HG02763 (cell line): ENCODE measurements at regions not wholly inside any gene's neighbourhood (a gene's known extent, or its start where the extent isn't known, plus 50 kb on each side); places are given as distances from the start of the nearest gene placed in this dataset.

Experiments
- ATAC-seq: cut with Tn5 transposase; IDR thresholded peaks from one replicate; pipeline ENCODE4 v1.9.1; 2021; ENCODE audit warnings: mild to moderate bottlenecking, moderate library complexity; ENCODE audit not compliant: unreplicated experiment

DNA sequence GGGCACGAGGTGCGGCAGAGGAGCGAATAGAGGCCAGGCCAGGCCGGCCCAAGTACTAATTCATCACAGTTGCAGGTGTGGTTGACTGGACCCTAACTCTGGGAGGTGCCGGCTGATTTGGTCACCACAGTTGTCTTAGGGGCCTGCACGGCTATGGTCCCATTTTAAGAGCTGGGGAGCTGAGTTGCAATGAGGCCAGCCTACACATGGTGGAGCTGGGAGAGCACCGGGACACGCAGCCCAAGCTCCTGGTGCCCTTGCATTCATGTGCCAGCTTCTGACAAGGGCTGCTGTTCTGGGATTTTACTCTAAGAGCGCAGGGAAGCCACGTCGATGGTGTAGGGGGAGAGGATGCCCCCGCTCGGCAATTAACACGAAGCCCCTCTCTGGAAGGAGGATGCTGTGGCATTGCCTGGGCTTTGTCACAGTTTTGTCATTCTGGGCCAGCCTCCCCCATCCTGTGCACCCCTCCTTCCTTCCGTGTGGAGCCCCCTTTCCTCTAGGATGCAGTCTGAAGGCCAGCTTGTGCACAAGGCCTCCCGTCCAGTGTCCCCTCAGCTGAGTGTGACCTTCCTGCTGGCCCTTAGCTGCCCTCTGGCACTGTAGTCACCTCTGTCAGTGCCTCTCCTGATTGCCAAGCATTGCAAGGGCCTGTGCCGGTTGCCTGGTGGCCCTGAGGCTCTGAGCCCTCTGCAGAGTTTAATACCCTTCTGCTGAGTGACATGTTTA is 109.4 kb upstream of the C1QTNF9B start:
- ATAC-seq: no peak

DNA sequence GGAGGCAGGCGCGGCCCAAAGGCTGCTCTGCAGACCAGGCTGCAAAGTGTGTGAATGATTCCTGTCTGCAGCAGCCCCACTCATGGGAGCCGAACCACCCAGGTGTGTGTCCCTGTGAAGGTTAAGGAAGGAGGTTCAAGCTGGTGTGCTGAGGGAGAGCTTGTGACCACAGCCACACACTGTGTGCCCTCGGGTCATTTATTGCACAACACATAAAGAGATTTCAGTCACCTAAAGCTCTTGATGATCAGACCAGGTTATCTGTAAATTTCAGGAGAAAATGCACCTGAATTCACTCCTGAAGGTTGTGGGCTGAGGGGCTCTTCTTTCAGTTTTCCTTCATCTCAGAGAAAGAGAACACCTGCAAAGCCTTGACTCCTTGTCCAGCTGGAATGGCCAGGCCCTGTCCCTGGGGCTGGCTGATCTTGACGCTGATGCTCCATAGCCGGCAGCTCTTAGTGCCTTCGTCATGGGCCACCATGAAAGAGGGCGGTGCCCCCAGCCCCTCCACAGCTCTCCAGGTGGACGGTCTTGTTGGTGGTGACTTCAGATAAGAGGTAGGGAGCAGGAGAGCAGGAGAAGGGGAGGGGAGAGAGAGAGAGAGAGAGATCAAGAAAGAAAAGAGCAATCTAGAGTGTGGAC is 110.8 kb upstream of the C1QTNF9B start:
- no peak for ATAC-seq

- ATAC-seq: no peak
Measured at GRCh38 chr13:24008679-24009078, 111.4 kb upstream of the C1QTNF9B start.

- ATAC-seq: no peak
Measured at GRCh38 chr13:24011266-24011665, 114.0 kb upstream of the C1QTNF9B start.

DNA sequence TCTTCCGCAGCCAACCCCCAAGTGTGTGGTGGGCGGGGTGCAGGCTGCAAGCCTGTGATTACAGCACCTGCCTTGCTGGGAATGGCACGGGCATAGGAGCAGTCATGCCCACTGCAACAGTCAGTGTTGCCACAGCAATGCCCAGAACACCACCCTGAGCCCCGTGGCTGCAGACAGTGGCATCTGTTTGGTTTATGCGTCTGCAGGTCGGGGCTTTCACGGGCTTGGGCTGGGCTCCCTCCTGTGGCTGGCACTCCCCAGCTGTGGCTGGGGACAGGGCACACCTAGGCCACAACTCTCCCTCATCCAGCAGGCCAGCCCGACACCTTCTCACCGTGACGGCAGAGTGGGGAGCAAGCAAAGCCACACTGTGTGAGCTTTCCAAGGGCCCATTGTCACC is 115.3 kb upstream of the C1QTNF9B start:
- no peak for ATAC-seq

DNA sequence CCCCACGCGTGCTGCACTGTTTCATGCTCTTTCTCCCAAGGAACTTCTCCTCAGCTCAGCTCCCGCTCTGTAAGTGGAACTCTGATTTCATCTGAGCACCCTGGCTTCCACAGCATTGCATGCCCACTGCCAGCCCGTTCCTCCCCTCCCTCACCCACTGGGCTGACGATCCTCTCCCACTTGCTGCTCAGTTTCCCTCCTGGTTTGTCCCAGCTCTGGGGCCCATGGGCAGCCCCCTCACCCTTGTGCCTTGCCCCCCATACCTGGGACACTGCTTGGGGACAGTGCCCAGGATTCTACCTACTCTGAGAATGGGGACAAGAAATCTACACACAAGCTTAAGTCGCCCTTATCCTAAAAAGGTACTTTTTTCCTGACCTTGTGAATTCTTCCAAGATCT is 115.9 kb upstream of the C1QTNF9B start:
- no peak for ATAC-seq

GRCh38 chr13:24016046-24016445 is 118.7 kb upstream of the C1QTNF9B start:
- no peak for ATAC-seq

DNA sequence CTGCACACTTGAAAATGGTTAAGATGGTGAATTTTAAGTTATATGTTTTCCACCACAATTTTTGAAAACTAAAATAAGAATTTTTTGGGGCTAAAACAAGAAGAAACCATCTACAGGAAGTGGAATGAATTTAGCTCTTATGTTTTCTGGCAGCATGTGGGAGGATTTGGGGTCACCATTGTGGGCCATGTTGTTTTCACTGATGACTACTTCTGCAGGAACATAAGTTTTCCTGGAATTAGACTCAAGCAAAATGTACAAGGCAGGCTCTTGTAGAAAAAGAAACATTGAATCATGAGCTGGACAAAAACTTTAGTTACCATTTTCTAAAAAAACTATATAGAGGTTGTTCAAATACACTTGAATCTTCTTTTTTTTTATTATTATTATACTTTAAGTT is 125.3 kb upstream of the C1QTNF9B start:
- ATAC-seq: no peak

DNA sequence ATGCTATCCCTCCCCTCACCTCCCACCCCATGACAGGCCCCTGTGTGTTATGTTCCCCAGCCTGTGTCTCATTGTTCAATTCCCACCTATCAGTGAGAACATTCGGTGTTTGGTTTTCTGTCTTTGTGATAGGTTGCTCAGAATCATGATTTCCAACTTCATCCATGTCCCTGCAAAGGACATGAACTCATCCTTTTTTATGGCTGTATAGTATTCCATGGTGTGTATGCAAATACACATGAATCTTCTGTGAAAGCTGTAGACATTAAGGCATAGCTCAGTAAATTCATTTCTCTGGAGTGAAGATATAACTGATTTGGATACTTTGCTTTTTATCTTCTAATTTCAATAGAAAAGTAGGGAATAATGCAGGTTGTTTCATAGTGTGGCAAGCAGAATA is 125.8 kb upstream of the C1QTNF9B start:
- no peak for ATAC-seq

DNA sequence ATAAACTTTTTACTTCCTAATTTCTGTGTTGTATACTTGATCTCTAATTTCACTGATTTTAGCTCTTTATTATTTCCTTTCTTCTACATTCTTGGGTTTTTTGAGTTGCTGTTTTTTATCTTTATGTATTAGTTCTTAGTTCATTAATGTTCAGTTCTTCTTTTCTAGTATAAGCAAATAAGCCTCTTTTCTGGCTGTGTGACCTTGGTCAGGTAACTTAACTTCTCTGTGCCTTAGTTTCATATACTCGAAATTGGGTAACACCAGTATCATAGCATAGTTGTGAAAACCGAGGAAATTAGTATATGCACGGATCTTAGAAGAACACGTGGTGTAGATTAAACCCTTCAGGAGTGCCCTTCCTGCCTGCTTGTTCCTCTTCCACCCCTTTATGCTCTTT is 130.2 kb upstream of the C1QTNF9B start:
- no peak for ATAC-seq

GRCh38 chr13:24032252-24032651 is 128.3 kb upstream of the SPATA13 start:
- ATAC-seq: no peak

DNA sequence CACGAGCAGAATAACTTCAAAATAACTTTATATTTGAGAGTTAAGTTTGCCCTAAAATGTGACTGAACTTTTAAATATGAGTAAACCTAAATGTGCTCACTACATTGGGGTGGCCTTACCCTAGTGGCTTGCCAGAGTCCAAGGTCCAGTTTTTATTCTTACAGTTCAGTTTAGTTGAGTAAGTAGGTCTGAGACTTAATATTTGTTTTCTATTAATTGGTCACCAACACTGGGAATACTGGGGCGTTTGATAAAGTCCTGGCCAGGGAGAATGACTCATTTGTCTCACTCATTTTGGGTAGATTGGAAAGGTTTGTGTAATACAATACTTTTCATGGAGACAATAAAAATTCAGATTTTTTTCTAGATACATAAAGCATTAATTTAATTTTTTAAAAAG is 127.8 kb upstream of the SPATA13 start:
- no peak for ATAC-seq

GRCh38 chr13:24033527-24034302 is 126.8 kb upstream of the SPATA13 start:
- ATAC-seq: no peak

DNA sequence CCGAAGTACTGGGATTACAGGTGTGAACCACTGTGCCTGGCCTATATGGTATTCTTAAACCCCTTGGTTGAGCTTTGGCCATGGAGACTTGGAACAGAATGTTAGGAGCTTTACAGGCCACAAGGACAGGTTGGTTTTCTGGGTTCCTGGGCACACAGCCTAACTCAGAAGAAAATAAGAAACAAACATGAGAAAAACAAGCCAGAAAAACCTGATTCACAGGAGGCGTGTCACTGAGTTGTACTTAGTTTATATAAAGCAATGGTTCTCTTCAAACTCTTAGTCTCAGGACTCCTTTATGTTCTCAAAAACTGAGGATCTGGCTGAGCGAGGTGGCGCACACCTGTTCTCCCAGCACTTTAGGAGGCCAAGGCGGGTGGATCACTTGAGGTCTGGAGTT is 125.1 kb upstream of the SPATA13 start:
- ATAC-seq: no peak

- no peak for ATAC-seq
Measured at GRCh38 chr13:24036115-24036514, 124.4 kb upstream of the SPATA13 start.

DNA sequence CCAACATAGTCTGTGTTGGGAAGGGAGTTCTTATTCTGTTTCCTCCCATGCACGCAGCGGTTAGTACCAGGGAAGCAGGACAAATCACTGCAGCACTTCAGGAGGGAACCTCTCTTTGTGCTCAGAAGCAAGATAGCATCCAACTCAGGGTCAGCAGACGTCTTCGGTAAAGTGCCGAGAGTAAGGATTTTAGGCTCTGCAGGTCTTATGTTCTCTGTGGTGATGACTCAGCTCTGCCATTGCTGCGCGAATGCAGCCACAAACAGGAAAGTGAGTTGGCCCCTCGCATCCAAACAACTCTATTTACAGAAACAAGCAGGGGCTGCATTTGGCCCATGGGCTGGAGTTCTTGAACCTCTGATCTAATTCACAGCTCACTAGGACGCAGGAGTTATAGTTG is 122.1 kb upstream of the SPATA13 start:
- ATAC-seq: no peak

DNA sequence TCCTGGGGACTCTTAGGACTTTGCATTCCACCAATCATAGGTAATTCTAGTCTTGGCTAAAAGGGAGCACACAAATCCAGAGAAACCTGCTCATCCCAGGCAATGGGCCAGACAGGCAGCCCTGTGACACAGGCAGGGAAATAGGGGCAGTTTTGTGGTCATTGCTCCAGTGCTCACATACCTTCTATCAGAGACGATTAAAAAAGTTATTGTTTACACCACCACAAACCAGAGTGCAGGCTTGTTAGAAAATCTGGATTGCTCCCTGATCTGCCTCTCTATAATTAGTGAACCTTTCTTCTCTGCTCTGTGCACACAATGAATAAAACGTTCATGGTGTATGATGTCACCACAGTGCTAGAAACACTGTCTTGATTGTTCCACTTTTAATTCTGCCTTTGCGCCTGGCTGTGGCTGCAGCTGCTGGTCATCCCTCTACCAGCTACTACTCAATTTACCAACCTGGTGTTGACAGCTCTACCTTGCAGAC is 121.6 kb upstream of the SPATA13 start:
- no peak for ATAC-seq

- no peak for ATAC-seq
Measured at GRCh38 chr13:24039621-24040475, 120.7 kb upstream of the SPATA13 start.

GRCh38 chr13:24040835-24041234 is 119.7 kb upstream of the SPATA13 start:
- no peak for ATAC-seq

GRCh38 chr13:24041651-24042225 is 118.8 kb upstream of the SPATA13 start:
- no peak for ATAC-seq
